HUES64 (cell line): ENCODE measurements at regions not wholly inside any gene's neighbourhood (a gene's known extent, or its start where the extent isn't known, plus 50 kb on each side); places are given as distances from the start of the nearest gene placed in this dataset.

ENCODE experiments used
- H3K27ac ChIP-seq: 2 replicates; pipeline ENCODE4 v1.7.0; 2013; ENCODE audit warnings: low read depth, low read length, inconsistent platforms
- H3K27me3 ChIP-seq: 2 replicates; pipeline ENCODE4 v1.6.1; 2013; ENCODE audit warnings: mild to moderate bottlenecking, low read length; ENCODE audit not compliant: insufficient read depth
- H3K36me3 ChIP-seq: 2 replicates; pipeline ENCODE4 v1.6.1; 2013; ENCODE audit warnings: mild to moderate bottlenecking, low read length; ENCODE audit not compliant: insufficient read depth
- H3K4me1 ChIP-seq: 2 replicates; pipeline ENCODE4 v1.6.1; 2013; ENCODE audit warnings: mild to moderate bottlenecking, low read length, moderate library complexity; ENCODE audit not compliant: insufficient read depth
- H3K4me3 ChIP-seq: 2 replicates; pipeline ENCODE4 v1.5.1; 2013; ENCODE audit warnings: mild to moderate bottlenecking, low read length, moderate library complexity
- H3K9ac ChIP-seq: 2 replicates; pipeline ENCODE4 v1.6.1; 2013; ENCODE audit warnings: mild to moderate bottlenecking, low read depth, low read length
- H3K9me3 ChIP-seq: 2 replicates; pipeline ENCODE4 v1.6.1; 2013; ENCODE audit warnings: low read depth, low read length; ENCODE audit not compliant: insufficient read depth
- WGBS: fragments of 150-250, 120-280 bp; methylation state at CpG from one replicate; pipeline ENCODE4 v1.1.7; 2013; ENCODE audit warnings: missing lambda C conversion rate; 5-methylcytosine and 5-hydroxymethylcytosine counted together

DNA sequence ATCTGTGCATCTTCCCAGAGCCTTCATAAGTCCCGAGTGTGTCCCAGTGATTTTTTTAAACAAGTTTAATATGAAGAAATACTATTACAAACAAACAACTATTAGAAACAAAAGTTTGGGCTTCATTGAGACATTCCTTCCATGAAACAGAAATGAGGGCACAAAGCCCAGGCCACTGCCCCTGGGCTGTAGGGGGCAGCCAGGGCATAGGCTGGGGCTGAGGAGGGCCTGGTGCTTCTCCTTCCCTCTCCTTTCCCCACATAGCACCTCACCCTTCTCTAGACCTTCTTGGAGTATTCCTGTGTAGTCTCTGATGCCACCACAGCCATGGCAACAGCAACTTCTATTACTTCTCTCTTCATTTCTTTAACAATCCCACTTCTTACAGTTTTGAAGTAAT lies 348.2 kb downstream of the IRX2 start:
- Histone ChIP-seq H3K4me1 (no peaks in the 10 kb centered on the region), H3K27me3 (no peaks in the 10 kb centered on the region), H3K9ac (no peak overlapping the region), H3K4me3 (no peak overlapping the region), H3K9me3 (peaks cover 3% of the 10 kb centered on the region; the same call in 1 of the 2 replicates), H3K36me3 (no peaks in the 10 kb centered on the region), H3K27ac (no peak overlapping the region)
- WGBS = no CpG with 5 or more reads among the region's 1 CpG

DNA sequence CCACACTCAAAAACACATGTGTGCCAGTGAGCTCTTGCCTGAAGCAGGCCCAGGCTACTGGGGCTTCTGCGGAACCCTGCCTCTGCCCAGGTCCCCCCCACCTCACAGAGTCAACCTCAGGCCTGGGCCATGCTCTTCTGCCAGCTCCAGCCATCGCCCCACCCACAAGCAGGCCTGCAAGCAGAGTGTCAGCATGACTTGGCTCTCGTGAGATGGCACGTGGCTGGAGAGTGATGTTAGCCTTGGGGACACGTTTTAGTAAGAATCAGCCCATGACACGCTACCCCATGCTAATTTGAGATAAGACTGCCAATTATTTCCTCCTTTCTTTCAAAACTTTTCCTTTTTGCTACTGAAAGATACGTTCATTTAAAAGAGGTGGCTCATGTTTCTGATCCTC lies 351.7 kb downstream of the IRX2 start:
- Histone ChIP-seq H3K27ac (no peak overlapping the region), H3K9me3 (peaks cover 3% of the 10 kb centered on the region; the same call in 1 of the 2 replicates), H3K27me3 (no peaks in the 10 kb centered on the region), H3K9ac (no peak overlapping the region), H3K36me3 (no peaks in the 10 kb centered on the region), H3K4me3 (no peak overlapping the region), H3K4me1 (no peaks in the 10 kb centered on the region)
- WGBS = 80% methylated on average over 7 of the region's 7 CpGs

DNA sequence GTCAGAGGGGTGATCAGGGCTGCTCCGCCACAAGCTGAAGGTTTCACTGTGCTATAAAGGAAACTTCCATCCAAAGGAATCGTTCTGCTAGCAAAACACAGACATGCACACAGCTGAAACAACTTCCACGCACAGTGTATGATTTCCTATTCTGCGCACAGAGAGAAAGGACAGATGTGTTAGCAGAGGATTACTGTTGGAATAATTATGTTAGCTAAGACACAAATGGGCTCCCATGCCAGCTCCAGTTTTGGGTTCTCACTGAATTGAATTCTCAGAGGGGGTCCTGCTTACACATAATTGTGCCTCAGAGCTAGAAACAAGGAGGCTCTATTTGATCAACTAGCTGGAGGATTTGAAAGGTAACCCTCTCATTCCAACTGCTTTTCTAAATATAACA lies 352.4 kb downstream of the IRX2 start:
- WGBS = 88% methylated on average over 4 of the region's 4 CpGs
- no peak overlapping the region for H3K9ac ChIP-seq
- no peaks in the 10 kb centered on the region for H3K36me3 ChIP-seq
- H3K27me3 ChIP-seq = no peaks in the 10 kb centered on the region
- no peaks in the 10 kb centered on the region for H3K4me1 ChIP-seq
- no peak overlapping the region for H3K27ac ChIP-seq
- H3K4me3 ChIP-seq = no peak overlapping the region
- H3K9me3 ChIP-seq = peaks cover 3% of the 10 kb centered on the region; the same call in 1 of the 2 replicates

DNA sequence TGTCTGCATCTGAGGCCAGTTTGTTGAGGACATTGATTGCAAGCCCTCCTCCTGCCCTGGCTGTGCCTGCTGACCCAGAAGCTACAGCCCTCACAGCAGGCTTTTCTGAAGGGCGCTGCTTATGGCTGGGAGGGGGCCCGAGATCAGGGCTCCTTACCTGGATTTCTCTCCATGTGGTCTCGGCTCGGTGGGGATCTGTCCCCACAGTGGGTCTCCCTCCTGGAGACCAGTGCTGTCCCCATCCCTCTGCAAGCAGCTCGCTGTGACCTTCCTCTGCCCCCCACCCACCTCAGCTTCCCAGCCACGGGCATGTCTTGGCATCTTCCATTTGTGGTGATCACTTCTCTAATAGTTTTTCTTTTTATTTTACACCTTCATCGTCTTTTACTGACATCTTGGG lies 357.9 kb downstream of the IRX2 start:
- no peaks in the 10 kb centered on the region for H3K4me1 ChIP-seq
- WGBS = 96% methylated on average over 7 of the region's 7 CpGs
- no peaks in the 10 kb centered on the region for H3K9me3 ChIP-seq
- H3K36me3 ChIP-seq = no peaks in the 10 kb centered on the region
- H3K27me3 ChIP-seq = no peaks in the 10 kb centered on the region
- no peak overlapping the region for H3K9ac ChIP-seq
- H3K27ac ChIP-seq = no peak overlapping the region
- H3K4me3 ChIP-seq = no peak overlapping the region

DNA sequence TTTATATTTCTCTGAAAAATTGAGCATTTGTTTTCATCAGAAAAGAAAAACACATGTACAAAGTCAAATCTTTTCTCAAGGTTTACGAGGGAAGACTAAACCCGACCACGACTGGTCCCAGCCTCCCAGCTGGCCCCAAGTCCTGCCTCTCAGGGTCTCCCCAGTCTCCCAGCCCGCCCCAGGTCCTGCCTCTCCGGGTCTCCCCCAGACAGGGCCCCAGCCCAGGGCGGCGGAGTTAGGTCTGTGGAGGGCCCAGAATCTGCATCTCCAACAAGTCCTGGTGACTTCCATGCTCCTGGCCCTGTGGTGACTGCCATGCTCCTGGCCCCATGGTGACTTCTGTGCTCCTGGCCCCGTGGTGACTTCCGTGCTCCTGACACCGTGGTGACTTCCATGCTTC lies 359.9 kb downstream of the IRX2 start:
- Histone ChIP-seq H3K36me3 (no peaks in the 10 kb centered on the region), H3K4me3 (no peak overlapping the region), H3K9me3 (no peaks in the 10 kb centered on the region), H3K27ac (no peak overlapping the region), H3K9ac (no peak overlapping the region), H3K27me3 (no peaks in the 10 kb centered on the region), H3K4me1 (no peaks in the 10 kb centered on the region)
- WGBS = 92% methylated on average over 10 of the region's 10 CpGs

DNA sequence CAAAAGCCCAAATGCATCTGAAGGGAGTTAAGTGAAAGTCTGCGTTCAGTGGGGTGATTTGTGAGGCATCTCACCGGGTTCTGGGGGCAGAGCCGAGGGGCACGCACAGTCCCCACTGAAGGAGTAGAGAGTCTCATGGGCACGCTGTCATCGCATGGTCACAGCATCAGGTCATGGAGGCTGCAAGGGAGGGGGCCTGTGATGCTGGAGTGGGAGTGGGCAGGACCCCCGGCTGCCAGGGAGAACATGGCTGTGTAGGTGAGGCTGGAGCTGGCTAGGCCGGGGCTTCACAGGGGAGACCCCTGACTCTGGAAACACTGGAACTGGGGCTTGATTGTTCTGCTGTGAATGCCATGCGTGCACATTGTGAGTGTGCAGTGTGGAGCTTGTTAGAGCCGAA lies 360.5 kb downstream of the IRX2 start:
- no peaks in the 10 kb centered on the region for H3K27me3 ChIP-seq
- H3K36me3 ChIP-seq = no peaks in the 10 kb centered on the region
- H3K9ac ChIP-seq = no peak overlapping the region
- H3K9me3 ChIP-seq = no peaks in the 10 kb centered on the region
- H3K4me3 ChIP-seq = no peak overlapping the region
- H3K27ac ChIP-seq = no peak overlapping the region
- no peaks in the 10 kb centered on the region for H3K4me1 ChIP-seq
- 96% methylated on average over 10 of the region's 10 CpGs for WGBS

DNA sequence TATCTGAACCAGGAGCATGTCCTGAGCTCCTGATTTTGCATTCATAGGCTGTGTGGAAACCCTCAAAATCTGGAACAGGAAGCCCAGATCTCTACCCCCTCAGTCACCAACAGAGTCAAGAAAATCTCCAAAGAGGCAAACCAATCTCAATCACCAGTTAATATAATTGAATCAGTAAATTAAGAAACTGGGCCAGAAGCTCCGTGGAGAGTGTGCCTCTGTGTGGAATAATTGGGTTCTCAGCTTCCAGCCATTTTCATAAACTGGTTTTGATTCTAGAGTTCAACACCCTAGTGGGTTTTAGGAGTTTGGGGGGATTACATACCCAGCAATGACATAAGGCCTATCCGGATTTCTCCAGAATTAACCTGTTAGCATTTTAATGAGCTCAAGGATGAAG lies 362.9 kb downstream of the IRX2 start:
- Histone ChIP-seq H3K9me3 (no peaks in the 10 kb centered on the region), H3K4me1 (no peaks in the 10 kb centered on the region), H3K9ac (no peak overlapping the region), H3K4me3 (no peak overlapping the region), H3K36me3 (no peaks in the 10 kb centered on the region), H3K27ac (no peak overlapping the region), H3K27me3 (no peaks in the 10 kb centered on the region)
- 93% methylated on average over 2 of the region's 2 CpGs for WGBS

DNA sequence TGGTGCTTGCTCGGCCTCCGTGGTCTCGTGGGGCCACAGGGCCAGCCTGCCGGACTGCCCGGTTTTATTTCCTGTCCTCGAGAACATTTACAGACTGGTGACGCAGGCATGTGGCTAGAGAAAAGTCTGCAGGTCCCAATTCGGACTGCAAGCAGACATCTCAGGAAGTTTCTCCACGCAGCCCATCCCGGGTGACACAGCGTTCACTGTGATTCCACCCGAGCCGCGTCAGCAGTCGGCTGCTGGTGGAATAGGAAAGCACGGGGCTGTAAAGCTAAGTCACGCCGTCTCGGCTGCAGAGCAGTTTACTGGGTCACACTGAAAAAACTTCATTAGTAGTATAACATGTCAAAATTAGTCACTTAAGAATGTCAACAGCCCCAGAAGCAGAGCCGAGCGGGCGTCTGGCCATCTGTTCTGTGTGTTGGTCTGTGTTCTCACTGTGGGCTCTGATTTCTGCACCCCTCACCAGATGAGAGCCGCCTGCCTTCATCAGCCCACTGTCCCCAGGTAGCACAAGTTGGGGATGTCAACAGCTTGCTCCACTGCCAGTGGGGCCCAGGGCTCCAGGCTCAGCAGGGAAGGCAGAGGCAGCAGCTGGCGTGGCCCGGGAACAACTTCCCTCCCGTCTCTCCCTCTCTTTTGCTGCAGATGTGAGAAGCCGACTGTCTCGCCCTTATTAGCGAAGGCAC lies 363.7 kb downstream of the IRX2 start:
- WGBS = 89% methylated on average over 29 of the region's 29 CpGs
- Histone ChIP-seq H3K9ac (no peak overlapping the region), H3K36me3 (no peaks in the 10 kb centered on the region), H3K9me3 (no peaks in the 10 kb centered on the region), H3K4me1 (no peaks in the 10 kb centered on the region), H3K4me3 (no peak overlapping the region), H3K27me3 (no peaks in the 10 kb centered on the region), H3K27ac (no peak overlapping the region)

DNA sequence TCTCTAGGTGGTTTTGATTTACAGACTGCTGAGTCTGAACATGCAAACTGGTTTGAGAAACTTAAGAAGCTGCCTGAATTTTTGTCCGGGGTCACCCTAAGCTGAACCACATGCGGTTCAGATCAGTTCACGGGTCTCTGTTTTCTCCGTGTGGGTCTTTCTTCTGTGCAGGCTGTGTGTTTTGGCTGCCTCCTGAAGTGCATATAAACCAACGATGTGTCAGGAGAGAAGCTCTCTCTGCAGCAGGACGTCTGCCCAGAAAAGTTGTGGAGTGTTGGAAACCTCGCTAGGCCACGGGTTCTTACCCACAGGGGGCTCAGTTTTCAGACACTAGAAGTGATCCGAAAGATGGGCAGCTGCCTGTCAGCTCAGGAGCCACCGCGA lies 364.2 kb downstream of the IRX2 start:
- no peak overlapping the region for H3K27ac ChIP-seq
- H3K27me3 ChIP-seq = no peaks in the 10 kb centered on the region
- H3K9me3 ChIP-seq = no peaks in the 10 kb centered on the region
- H3K4me1 ChIP-seq = no peaks in the 10 kb centered on the region
- H3K9ac ChIP-seq = no peak overlapping the region
- no peak overlapping the region for H3K4me3 ChIP-seq
- H3K36me3 ChIP-seq = no peaks in the 10 kb centered on the region
- WGBS = 93% methylated on average over 11 of the region's 11 CpGs

DNA sequence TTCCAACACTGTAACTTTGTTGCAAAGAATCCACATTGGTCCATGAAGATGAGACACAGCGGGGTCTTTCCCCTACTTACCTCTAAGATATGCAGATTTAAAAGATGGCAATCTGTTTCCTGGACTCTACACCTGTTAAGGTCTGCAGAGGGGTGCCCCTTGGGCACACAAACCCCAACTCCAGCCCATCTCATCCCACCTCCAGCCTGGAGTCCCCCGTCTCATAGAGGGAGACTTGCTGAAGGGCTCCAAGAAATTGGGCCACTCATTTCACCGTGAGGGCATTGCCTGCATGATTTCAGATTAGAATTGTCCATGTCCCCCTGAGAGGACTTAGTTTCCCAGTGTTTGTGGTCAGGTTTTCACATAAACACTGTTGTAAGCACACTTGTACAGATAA lies 365.7 kb downstream of the IRX2 start:
- Histone ChIP-seq H3K27ac (no peak overlapping the region), H3K36me3 (no peaks in the 10 kb centered on the region), H3K9me3 (no peaks in the 10 kb centered on the region), H3K9ac (no peak overlapping the region), H3K4me1 (no peaks in the 10 kb centered on the region), H3K4me3 (no peak overlapping the region), H3K27me3 (no peaks in the 10 kb centered on the region)
- WGBS = 95% methylated on average over 3 of the region's 3 CpGs

DNA sequence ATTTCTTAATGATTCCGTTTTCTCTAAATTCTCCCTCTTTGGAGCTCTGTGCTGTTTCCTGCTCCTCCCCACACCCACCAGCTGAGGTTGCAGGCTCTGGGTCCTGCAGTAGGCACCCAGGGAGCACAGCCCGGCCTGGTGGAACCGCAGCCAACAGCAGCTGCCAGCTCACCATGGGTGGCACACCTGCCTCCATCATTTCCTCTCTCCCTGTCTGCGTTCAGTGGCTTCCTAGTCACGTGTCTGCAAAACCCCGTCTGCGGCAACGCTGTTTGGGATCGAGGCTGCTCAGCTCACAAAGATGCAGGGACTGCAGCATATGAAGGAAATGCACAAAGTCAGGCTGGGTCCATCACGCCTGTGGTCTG lies 367.8 kb downstream of the IRX2 start:
- H3K4me3 ChIP-seq = no peak overlapping the region
- no peak overlapping the region for H3K27ac ChIP-seq
- H3K4me1 ChIP-seq = no peaks in the 10 kb centered on the region
- H3K9ac ChIP-seq = no peak overlapping the region
- WGBS = 89% methylated on average over 10 of the region's 10 CpGs
- H3K36me3 ChIP-seq = no peaks in the 10 kb centered on the region
- H3K27me3 ChIP-seq = no peaks in the 10 kb centered on the region
- no peaks in the 10 kb centered on the region for H3K9me3 ChIP-seq
